ENCODE measurements at regions not wholly inside any gene's neighbourhood (a gene's known extent, or its start where the extent isn't known, plus 50 kb on each side); places are given as distances from the start of the nearest gene placed in this dataset.

DNA sequence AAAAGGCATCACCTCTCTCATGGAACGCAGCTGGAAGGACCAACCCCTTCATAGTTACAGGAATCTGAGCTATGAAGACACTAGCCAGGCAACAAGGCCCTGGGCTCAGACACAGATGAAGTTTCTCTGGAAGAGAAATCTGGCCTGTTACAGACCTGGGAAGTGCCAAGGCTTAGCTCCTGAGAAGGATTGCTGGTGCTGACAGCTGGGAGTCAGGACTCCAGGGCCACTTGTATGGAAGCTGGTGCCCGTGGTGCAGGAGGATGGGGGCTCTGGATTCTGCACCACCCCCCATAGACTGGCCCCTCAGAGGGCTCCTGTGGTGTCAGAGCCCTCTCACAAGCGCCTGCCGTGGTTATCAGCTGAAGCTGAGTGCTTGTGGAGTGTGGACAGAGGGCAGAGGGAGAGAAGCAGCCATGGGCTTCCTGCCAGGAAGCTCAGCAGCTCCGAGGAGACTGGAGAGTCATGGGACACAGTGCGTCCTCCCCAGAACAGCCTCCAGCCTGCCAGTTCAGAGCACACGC is 87.3 kb upstream of the LCLAT1 start:
- no peak overlapping the region for H3K27ac ChIP-seq (ENCODE audit: low read depth, low read length, poor library complexity, severe bottlenecking)
- H3K9me2 ChIP-seq (ENCODE audit: insufficient read depth, low read length) = no peaks in the 10 kb centered on the region
- H4K20me1 ChIP-seq (ENCODE audit: insufficient read depth, low read length) = no peaks in the 10 kb centered on the region
- POLR2A ChIA-PET = no interaction called here
- no peaks in the 10 kb centered on the region for H3K9me3 ChIP-seq (ENCODE audit: low read length)
- TF ChIP-seq EZH2phosphoT487 (IDR thresholded peaks at IDR 0.05; ENCODE audit: borderline replicate concordance, low read depth, low read length) = no peak
- TF ChIP-seq, protein P1, sequence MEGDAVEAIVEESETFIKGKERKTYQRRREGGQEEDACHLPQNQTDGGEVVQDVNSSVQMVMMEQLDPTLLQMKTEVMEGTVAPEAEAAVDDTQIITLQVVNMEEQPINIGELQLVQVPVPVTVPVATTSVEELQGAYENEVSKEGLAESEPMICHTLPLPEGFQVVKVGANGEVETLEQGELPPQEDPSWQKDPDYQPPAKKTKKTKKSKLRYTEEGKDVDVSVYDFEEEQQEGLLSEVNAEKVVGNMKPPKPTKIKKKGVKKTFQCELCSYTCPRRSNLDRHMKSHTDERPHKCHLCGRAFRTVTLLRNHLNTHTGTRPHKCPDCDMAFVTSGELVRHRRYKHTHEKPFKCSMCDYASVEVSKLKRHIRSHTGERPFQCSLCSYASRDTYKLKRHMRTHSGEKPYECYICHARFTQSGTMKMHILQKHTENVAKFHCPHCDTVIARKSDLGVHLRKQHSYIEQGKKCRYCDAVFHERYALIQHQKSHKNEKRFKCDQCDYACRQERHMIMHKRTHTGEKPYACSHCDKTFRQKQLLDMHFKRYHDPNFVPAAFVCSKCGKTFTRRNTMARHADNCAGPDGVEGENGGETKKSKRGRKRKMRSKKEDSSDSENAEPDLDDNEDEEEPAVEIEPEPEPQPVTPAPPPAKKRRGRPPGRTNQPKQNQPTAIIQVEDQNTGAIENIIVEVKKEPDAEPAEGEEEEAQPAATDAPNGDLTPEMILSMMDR (conservative IDR thresholded peaks at IDR 0.05; ENCODE audit: low read length) = no peak
- intact Hi-C loops (cut with micrococcal nuclease; ENCODE audit: unreplicated experiment) = no loop called here
- DNase-seq (ENCODE audit: low spot score) = no peak
- CTCF ChIA-PET (ENCODE audit: unreplicated experiment) = no interaction called here
- H3K4me1 ChIP-seq (ENCODE audit: insufficient read depth, low read length, poor library complexity, severe bottlenecking) = no peaks in the 10 kb centered on the region
- no peak overlapping the region for H3K4me3 ChIP-seq (ENCODE audit: low read depth, low read length, poor library complexity, severe bottlenecking)
- H3K79me2 ChIP-seq (ENCODE audit: insufficient read depth, low read depth, low read length) = no peaks in the 10 kb centered on the region
- no TSS peak for BruUV-seq (replicated peaks)
- no peak overlapping the region for H2AFZ ChIP-seq (ENCODE audit: low read length)
- no peaks in the 10 kb centered on the region for H3K36me3 ChIP-seq (ENCODE audit: insufficient read depth, low read length)
- H3K4me2 ChIP-seq (ENCODE audit: low read length) = no peak overlapping the region

DNA sequence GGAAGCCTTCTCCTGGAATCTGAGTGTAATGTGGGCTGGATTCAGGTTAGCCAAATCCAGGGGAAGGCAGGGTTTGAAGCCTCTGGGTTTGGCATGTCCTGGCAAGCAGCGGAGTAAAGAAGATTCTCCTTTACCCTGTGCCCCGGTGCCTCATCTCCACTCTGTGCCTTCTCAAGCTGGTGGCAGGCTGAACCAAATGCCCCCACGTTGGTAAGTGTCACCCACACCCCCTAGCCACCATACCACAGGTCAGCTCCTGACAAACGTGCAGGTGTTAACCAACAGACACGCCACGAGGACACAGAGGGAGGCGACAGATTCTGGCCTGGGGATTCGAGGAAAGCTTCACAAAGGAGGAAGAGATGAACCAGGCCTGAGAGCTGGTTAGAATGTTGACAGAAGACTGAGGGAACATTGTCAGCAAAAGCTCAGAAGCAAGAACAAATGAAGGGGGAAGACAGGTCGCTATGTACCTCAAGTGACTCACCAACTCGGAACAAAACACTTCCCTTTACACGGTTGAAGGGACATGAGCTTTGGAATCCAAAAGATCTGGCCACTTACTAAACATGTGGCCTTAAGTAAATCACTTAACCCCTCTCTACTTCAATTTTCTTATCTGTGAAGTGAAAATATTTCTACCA is 85.2 kb upstream of the LCLAT1 start:
- ChIA-PET CTCF (ENCODE audit: unreplicated experiment) (interaction anchor here (0.6 kb wide), 1 partner anchor 128 kb away, joined by 4 read pairs; no protein-coding TSS in a partner anchor), POLR2A (interaction anchor here (0.6 to 1.5 kb wide), 6 partner anchors 14 to 177 kb away, joined by 3 to 4 read pairs (median 3); no protein-coding TSS in a partner anchor)
- no peak for DNase-seq (ENCODE audit: low spot score)
- H3K9me2 ChIP-seq (ENCODE audit: insufficient read depth, low read length) = no peaks in the 10 kb centered on the region
- no peak for TF ChIP-seq EZH2phosphoT487 (IDR thresholded peaks at IDR 0.05; ENCODE audit: borderline replicate concordance, low read depth, low read length)
- TF ChIP-seq, protein P1 (conservative IDR thresholded peaks at IDR 0.05; ENCODE audit: low read length) = no peak
- BruUV-seq (replicated peaks) = no TSS peak
- intact Hi-C loops (cut with micrococcal nuclease; ENCODE audit: unreplicated experiment) = no loop called here
- H3K79me2 ChIP-seq (ENCODE audit: insufficient read depth, low read depth, low read length) = no peaks in the 10 kb centered on the region
- no peak overlapping the region for H2AFZ ChIP-seq (ENCODE audit: low read length)
- no peaks in the 10 kb centered on the region for H3K4me1 ChIP-seq (ENCODE audit: insufficient read depth, low read length, poor library complexity, severe bottlenecking)
- no peaks in the 10 kb centered on the region for H4K20me1 ChIP-seq (ENCODE audit: insufficient read depth, low read length)
- no peak overlapping the region for H3K4me3 ChIP-seq (ENCODE audit: low read depth, low read length, poor library complexity, severe bottlenecking)
- H3K9me3 ChIP-seq (ENCODE audit: low read length) = no peaks in the 10 kb centered on the region
- no peak overlapping the region for H3K4me2 ChIP-seq (ENCODE audit: low read length)
- H3K27ac ChIP-seq (ENCODE audit: low read depth, low read length, poor library complexity, severe bottlenecking) = no peak overlapping the region
- H3K36me3 ChIP-seq (ENCODE audit: insufficient read depth, low read length) = no peaks in the 10 kb centered on the region

DNA sequence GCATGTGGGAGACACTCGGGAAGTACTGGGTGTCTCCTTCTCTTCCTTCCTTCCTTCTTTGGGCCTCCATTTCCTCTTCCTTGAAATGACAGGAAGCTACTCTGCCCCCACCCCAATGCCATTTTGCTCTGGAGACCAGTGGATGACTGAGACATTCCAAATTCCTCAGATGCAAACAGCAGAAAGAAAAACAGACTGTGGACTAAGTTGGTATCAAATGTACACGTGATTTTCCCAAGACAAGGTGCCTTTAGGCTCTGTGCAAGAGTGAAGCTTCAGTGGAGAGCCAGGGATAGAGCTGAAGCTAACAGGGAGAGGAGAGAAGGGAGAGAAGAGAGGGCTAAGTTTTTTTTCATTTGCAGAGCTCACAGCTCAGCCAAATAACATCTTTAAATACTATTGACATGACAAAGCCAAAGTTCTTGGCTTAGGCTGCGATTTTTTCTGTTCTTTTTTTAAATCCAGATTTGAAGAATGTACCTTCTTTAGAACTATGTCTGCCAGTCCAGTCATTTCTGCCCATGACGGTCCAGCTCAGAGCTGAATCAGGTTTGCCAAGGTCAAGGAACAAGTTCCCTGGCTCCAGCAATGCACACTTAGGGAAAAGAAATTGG is 84.5 kb upstream of the LCLAT1 start:
- no peaks in the 10 kb centered on the region for H3K9me2 ChIP-seq (ENCODE audit: insufficient read depth, low read length)
- intact Hi-C loops (cut with micrococcal nuclease; ENCODE audit: unreplicated experiment) = no loop called here

More for the DNA sequence above, 84.5 kb upstream of the LCLAT1 start:
- H4K20me1 ChIP-seq (ENCODE audit: insufficient read depth, low read length) = no peaks in the 10 kb centered on the region
- H3K4me3 ChIP-seq (ENCODE audit: low read depth, low read length, poor library complexity, severe bottlenecking) = no peak overlapping the region
- no peaks in the 10 kb centered on the region for H3K36me3 ChIP-seq (ENCODE audit: insufficient read depth, low read length)
- no peaks in the 10 kb centered on the region for H3K79me2 ChIP-seq (ENCODE audit: insufficient read depth, low read depth, low read length)
- H3K4me2 ChIP-seq (ENCODE audit: low read length) = no peak overlapping the region
- H3K4me1 ChIP-seq (ENCODE audit: insufficient read depth, low read length, poor library complexity, severe bottlenecking) = no peaks in the 10 kb centered on the region
- H3K27ac ChIP-seq (ENCODE audit: low read depth, low read length, poor library complexity, severe bottlenecking) = no peak overlapping the region
- CTCF ChIA-PET (ENCODE audit: unreplicated experiment) = interaction anchor here (0.6 kb wide), 1 partner anchor 129 kb away, joined by 4 read pairs; no protein-coding TSS in a partner anchor
- TF ChIP-seq EZH2phosphoT487 (IDR thresholded peaks at IDR 0.05; ENCODE audit: borderline replicate concordance, low read depth, low read length) = no peak
- TF ChIP-seq, protein P1 (conservative IDR thresholded peaks at IDR 0.05; ENCODE audit: low read length) = no peak
- H2AFZ ChIP-seq (ENCODE audit: low read length) = no peak overlapping the region
- no peak for DNase-seq (ENCODE audit: low spot score)
- BruUV-seq (replicated peaks) = no TSS peak
- no peaks in the 10 kb centered on the region for H3K9me3 ChIP-seq (ENCODE audit: low read length)
- POLR2A ChIA-PET = interaction anchor here (0.5 to 1.5 kb wide), 6 partner anchors 15 to 1510 kb away, joined by 3 to 4 read pairs (median 3); no protein-coding TSS in a partner anchor
